ENCODE measurements at regions not wholly inside any gene's neighbourhood (a gene's known extent, or its start where the extent isn't known, plus 50 kb on each side); places are given as distances from the start of the nearest gene placed in this dataset.

- DNase-seq (ENCODE audit: low spot score, unreplicated experiment), result no peak
- no peaks in the 10 kb centered on the region for H3K36me3 Mint-ChIP-seq (ENCODE audit: insufficient read depth)
- no peak overlapping the region for H3K27ac Mint-ChIP-seq
- H3K9me3 Mint-ChIP-seq (ENCODE audit: low read depth), result no peaks in the 10 kb centered on the region
- no peak for TF ChIP-seq CTCF (IDR thresholded peaks at IDR 0.05; ENCODE audit: unreplicated experiment)
- H3K4me3 Mint-ChIP-seq (ENCODE audit: low read depth), result no peak overlapping the region
- H3K27me3 Mint-ChIP-seq, result peaks cover 14% of the 10 kb centered on the region
- H3K4me1 Mint-ChIP-seq (ENCODE audit: low read depth), result no peaks in the 10 kb centered on the region
Observed at GRCh38 chr1:30508175-30508448, 215.3 kb downstream of the MATN1 start.

GRCh38 chr1:30507401-30508174 lies 215.8 kb downstream of the MATN1 start:
- Mint-ChIP-seq H3K27me3 (peaks cover 18% of the 10 kb centered on the region), H3K36me3 (ENCODE audit: insufficient read depth) (no peaks in the 10 kb centered on the region), H3K4me3 (ENCODE audit: low read depth) (no peak overlapping the region), H3K27ac (no peak overlapping the region), H3K9me3 (ENCODE audit: low read depth) (no peaks in the 10 kb centered on the region), H3K4me1 (ENCODE audit: low read depth) (no peaks in the 10 kb centered on the region)
- TF ChIP-seq CTCF (IDR thresholded peaks at IDR 0.05; ENCODE audit: unreplicated experiment), result no peak
- peak; percentile 5 for DNase-seq (ENCODE audit: low spot score, unreplicated experiment)

GRCh38 chr1:30507016-30507312 lies 216.4 kb downstream of the MATN1 start:
- Mint-ChIP-seq H3K36me3 (ENCODE audit: insufficient read depth) (no peaks in the 10 kb centered on the region), H3K4me1 (ENCODE audit: low read depth) (no peaks in the 10 kb centered on the region), H3K9me3 (ENCODE audit: low read depth) (no peaks in the 10 kb centered on the region), H3K4me3 (ENCODE audit: low read depth) (no peak overlapping the region), H3K27me3 (peaks cover 21% of the 10 kb centered on the region), H3K27ac (no peak overlapping the region)
- no peak for TF ChIP-seq CTCF (IDR thresholded peaks at IDR 0.05; ENCODE audit: unreplicated experiment)
- peak; percentile 2 for DNase-seq (ENCODE audit: low spot score, unreplicated experiment)

- no peaks in the 10 kb centered on the region for H3K36me3 Mint-ChIP-seq (ENCODE audit: insufficient read depth)
Observed at GRCh38 chr1:30506291-30507015, 216.9 kb downstream of the MATN1 start.

GRCh38 chr1:30505853-30506252 lies 217.5 kb downstream of the MATN1 start:
- no peak for DNase-seq (ENCODE audit: low spot score, unreplicated experiment)
- TF ChIP-seq CTCF (IDR thresholded peaks at IDR 0.05; ENCODE audit: unreplicated experiment), result no peak
- Mint-ChIP-seq H3K9me3 (ENCODE audit: low read depth) (peaks cover 3% of the 10 kb centered on the region), H3K27ac (no peak overlapping the region), H3K36me3 (ENCODE audit: insufficient read depth) (no peaks in the 10 kb centered on the region), H3K4me1 (ENCODE audit: low read depth) (no peaks in the 10 kb centered on the region), H3K4me3 (ENCODE audit: low read depth) (no peak overlapping the region), H3K27me3 (peaks cover 18% of the 10 kb centered on the region)

More at GRCh38 chr1:30506291-30507015, 216.9 kb downstream of the MATN1 start:
- H3K4me1 Mint-ChIP-seq (ENCODE audit: low read depth), result no peaks in the 10 kb centered on the region
- TF ChIP-seq CTCF (IDR thresholded peaks at IDR 0.05; ENCODE audit: unreplicated experiment), result no peak
- H3K4me3 Mint-ChIP-seq (ENCODE audit: low read depth), result no peak overlapping the region
- no peaks in the 10 kb centered on the region for H3K9me3 Mint-ChIP-seq (ENCODE audit: low read depth)
- no peak overlapping the region for H3K27ac Mint-ChIP-seq
- peak; percentile 4 for DNase-seq (ENCODE audit: low spot score, unreplicated experiment)
- peaks cover 19% of the 10 kb centered on the region for H3K27me3 Mint-ChIP-seq

All from progenitor cell of endocrine pancreas (in vitro differentiated cells).